Panc1 (cell line): ENCODE measurements at regions not wholly inside any gene's neighbourhood (a gene's known extent, or its start where the extent isn't known, plus 50 kb on each side); places are given as distances from the start of the nearest gene placed in this dataset.

Source experiments
- ATAC-seq: fragments of 200-7000 bp; cut with Tn5 transposase; 2 replicates; pipeline ENCODE4 v1.9.1; 2020; ENCODE audit warnings: mild to moderate bottlenecking, moderate library complexity
- BruUV-seq: library from RNA; stranded (reverse); fragments of 400-500 nt; replicated peaks from 2 replicates; lab custom pipeline; 2021; lab: Mats Ljungman, UMichigan
- CTCF ChIA-PET: fragments of 300-600 bp; sonication (Branson Sonifier 250); formaldehyde crosslinking; loops from one replicate; lab custom pipeline; 2022; ENCODE audit warnings: antibody characterized with exemption; lab: Charles Lee
- POLR2A ChIA-PET: fragments of 300-600 bp; sonication (Branson Sonifier 250); formaldehyde crosslinking; loops from one replicate; lab custom pipeline; 2022; ENCODE audit warnings: antibody characterized with exemption; lab: Charles Lee
- DNase-seq: peaks from one replicate; pipeline ENCODE4 v3.0.0-alpha.2; 2010; ENCODE audit warnings: low read depth, low spot score
- H3K27ac ChIP-seq: 2 replicates; pipeline ENCODE4 v1.5.1; 2011; ENCODE audit warnings: mild to moderate bottlenecking, low read length, inconsistent platforms
- H3K27me3 ChIP-seq: fragments of 200-500 bp; sonication (Bioruptor generic); 2 replicates; pipeline ENCODE4 v1.6.0; 2014; ENCODE audit warnings: low read length, inconsistent platforms; ENCODE audit not compliant: control insufficient read depth, insufficient read depth
- H3K36me3 ChIP-seq: fragments of 200-500 bp; sonication (Bioruptor generic); 2 replicates; pipeline ENCODE4 v1.5.1; 2014; ENCODE audit warnings: inconsistent platforms, mild to moderate bottlenecking, low read length, moderate library complexity; ENCODE audit not compliant: control insufficient read depth, insufficient read depth
- H3K4me1 ChIP-seq: 2 replicates; pipeline ENCODE4 v1.5.1; 2011; ENCODE audit warnings: inconsistent platforms, mild to moderate bottlenecking, low read length, moderate library complexity; ENCODE audit not compliant: control insufficient read depth, insufficient read depth
- H3K4me3 ChIP-seq, 2 experiments: 2 replicates each; pipeline ENCODE4 v1.5.1; 2011 to 2012; ENCODE audit warnings: low read depth in 2 of 2, low read length in 2 of 2, mild to moderate bottlenecking in 2 of 2, inconsistent platforms in 1 of 2, moderate library complexity in 1 of 2
- H3K9me3 ChIP-seq: fragments of 200-500 bp; sonication (Bioruptor generic); 2 replicates; pipeline ENCODE4 v1.5.1; 2014; ENCODE audit warnings: low read depth, mild to moderate bottlenecking, inconsistent platforms, low read length, moderate library complexity; ENCODE audit not compliant: control insufficient read depth, insufficient read depth
- CTCF ChIP-seq: fragments of 450-650 bp; IDR thresholded peaks from 2 replicates; pipeline ENCODE4 v1.5.1; 2017; ENCODE audit warnings: mild to moderate bottlenecking
- POLR2AphosphoS5 ChIP-seq: IDR thresholded peaks from 2 replicates; pipeline ENCODE4 v1.6.1; 2012; ENCODE audit warnings: mild to moderate bottlenecking, low read depth, low read length, moderate library complexity
- REST ChIP-seq, 2 experiments: IDR thresholded peaks; 2 replicates each; pipeline ENCODE4 v1.6.1; 2011 to 2012; ENCODE audit warnings: low read depth in 2 of 2, control low read depth in 1 of 2, low read length in 1 of 2, mild to moderate bottlenecking in 1 of 2, moderate library complexity in 1 of 2; ENCODE audit not compliant: insufficient read depth in 1 of 2
- SIN3A ChIP-seq: IDR thresholded peaks from 2 replicates; pipeline ENCODE4 v1.6.1; 2012; ENCODE audit warnings: low read depth, mild to moderate bottlenecking, low read length, moderate library complexity, borderline replicate concordance; ENCODE audit not compliant: insufficient read depth
- TCF7L2 ChIP-seq: IDR thresholded peaks from 2 replicates; pipeline ENCODE4 v1.6.1; 2011; ENCODE audit warnings: mild to moderate bottlenecking, low read depth, low read length, inconsistent platforms
- in situ Hi-C: cut with HindIII; loops from 2 replicates; pipeline ENCODE4 v1.10.0; 2016; ENCODE audit warnings: low sequenced_read_pairs, low pct_unique_long_range_greater_than_20kb
- intact Hi-C: fragments of 100-400 bp; cut with micrococcal nuclease; formaldehyde crosslinking; loops from one replicate; pipeline ENCODE4 v1.10.0; 2022; ENCODE audit not compliant: unreplicated experiment

DNA sequence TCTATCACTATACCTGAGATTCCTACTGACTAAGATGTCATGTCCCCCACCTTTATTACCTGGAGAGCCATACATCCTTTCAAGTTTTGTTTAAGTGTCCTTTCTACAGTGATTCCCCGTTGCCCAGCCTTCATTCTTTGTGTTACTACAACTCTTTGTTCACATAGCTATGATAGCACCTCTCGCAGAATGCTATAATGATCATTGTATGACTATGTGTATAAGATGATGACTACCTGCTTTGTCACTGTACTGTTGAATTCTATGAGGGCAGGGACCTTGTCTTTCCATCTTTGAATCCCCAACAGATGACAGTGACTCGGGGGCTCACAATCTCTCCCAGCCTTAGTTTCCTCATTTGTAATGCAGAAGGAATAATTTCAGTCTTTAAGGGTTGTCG is 361.2 kb downstream of the NPR3 start:
- Histone ChIP-seq H3K27ac (no peak overlapping the region), H3K4me3 (no peak overlapping the region), H3K36me3 (no peaks in the 10 kb centered on the region), H3K4me1 (no peaks in the 10 kb centered on the region), H3K27me3 (no peaks in the 10 kb centered on the region), H3K9me3 (no peaks in the 10 kb centered on the region)
- no TSS peak for BruUV-seq
- in situ Hi-C loops (no loop called here), intact Hi-C loops (no loop called here)
- ATAC-seq (no peak), DNase-seq (no peak)
- TF ChIP-seq CTCF (no peak), TCF7L2 (no peak), POLR2AphosphoS5 (no peak), SIN3A (no peak), REST (IDR thresholded peaks at IDR 0.05; ENCODE audit: insufficient read depth in 1 of 2, low read depth in 2 of 2, low read length in 1 of 2) (no peak)
- CTCF ChIA-PET, result no interaction called here
- POLR2A ChIA-PET, result no interaction called here

DNA sequence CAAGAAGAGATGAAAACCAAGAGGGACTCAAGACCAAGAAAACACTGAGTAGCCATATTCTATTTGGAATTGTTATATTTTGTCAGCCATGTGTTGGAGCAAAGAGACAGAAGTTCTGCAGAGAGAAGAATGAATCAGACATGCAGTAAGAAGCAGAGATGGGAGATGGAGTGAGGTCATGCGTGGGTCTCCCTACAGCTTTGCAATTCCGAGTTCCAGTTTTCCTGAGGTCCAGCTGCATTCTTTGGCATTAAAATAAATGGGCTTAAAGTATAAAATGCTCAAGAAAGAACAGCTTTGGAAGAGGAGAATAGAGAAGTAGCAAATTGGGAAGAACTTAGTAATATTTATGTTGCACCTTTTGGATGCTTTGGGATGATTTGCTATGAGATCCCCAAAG is 361.6 kb downstream of the NPR3 start:
- H3K4me3 ChIP-seq, result no peak overlapping the region
- POLR2A ChIA-PET, result no interaction called here
- no peaks in the 10 kb centered on the region for H3K36me3 ChIP-seq
- no peak for DNase-seq
- H3K27ac ChIP-seq, result no peak overlapping the region
- in situ Hi-C loops (no loop called here), intact Hi-C loops (no loop called here)
- H3K27me3 ChIP-seq, result no peaks in the 10 kb centered on the region
- no peaks in the 10 kb centered on the region for H3K4me1 ChIP-seq
- no TSS peak for BruUV-seq
- ATAC-seq, result no peak
- H3K9me3 ChIP-seq, result no peaks in the 10 kb centered on the region
- CTCF ChIA-PET, result no interaction called here
- TF ChIP-seq POLR2AphosphoS5 (no peak), REST (IDR thresholded peaks at IDR 0.05; ENCODE audit: insufficient read depth in 1 of 2, low read depth in 2 of 2, low read length in 1 of 2) (no peak), SIN3A (no peak), CTCF (no peak), TCF7L2 (no peak)
